EL (cell line): ENCODE measurements at regions not wholly inside any gene's neighbourhood (a gene's known extent, or its start where the extent isn't known, plus 50 kb on each side); places are given as distances from the start of the nearest gene placed in this dataset.
"Not testable (repeated sequence)": the region's sequence is repeated elsewhere in the genome, so short reads cannot be mapped to it uniquely, and the experiment has no call there.

Source experiments
- DNase-seq: peaks from one replicate; pipeline ENCODE4 v3.0.0-alpha.2; 2016

GRCh38 chr3:124140746-124141145, 148.8 kb upstream of the ROPN1 start:
- peak; percentile 47 for DNase-seq

- no peak for DNase-seq
Measured at GRCh38 chr3:124142389-124142970, 150.6 kb upstream of the ROPN1 start.

GRCh38 chr3:124143047-124143446, 151.1 kb upstream of the ROPN1 start:
- DNase-seq: no peak

GRCh38 chr3:124144035-124144814, 152.3 kb upstream of the ROPN1 start:
- DNase-seq: no peak

- DNase-seq: no peak
Measured at GRCh38 chr3:124147429-124147828, 155.5 kb upstream of the ROPN1 start.

GRCh38 chr3:124147946-124148345, 156.0 kb upstream of the ROPN1 start:
- no peak for DNase-seq

GRCh38 chr3:124149081-124149480, 157.2 kb upstream of the ROPN1 start:
- DNase-seq: no peak

- DNase-seq: no peak
Measured at GRCh38 chr3:124149771-124150170, 157.8 kb upstream of the ROPN1 start.

GRCh38 chr3:124152891-124153290, 161.0 kb upstream of the ROPN1 start:
- DNase-seq: not testable (repeated sequence)

- no peak for DNase-seq
Measured at GRCh38 chr3:124156866-124157712, 165.2 kb upstream of the ROPN1 start.

GRCh38 chr3:124157748-124158147, 165.8 kb upstream of the ROPN1 start:
- no peak for DNase-seq

- DNase-seq: no peak
Measured at GRCh38 chr3:124158168-124158881, 166.4 kb upstream of the ROPN1 start.

- no peak for DNase-seq
Measured at GRCh38 chr3:124161448-124161847, 169.5 kb upstream of the ROPN1 start.

- no peak for DNase-seq
Measured at GRCh38 chr3:124163689-124164088, 171.8 kb upstream of the ROPN1 start.

GRCh38 chr3:124168271-124168670, 176.3 kb upstream of the ROPN1 start:
- DNase-seq: no peak

- DNase-seq: no peak
Measured at GRCh38 chr3:124172283-124172682, 180.4 kb upstream of the ROPN1 start.

GRCh38 chr3:124172816-124173215, 180.9 kb upstream of the ROPN1 start:
- DNase-seq: no peak

- peak; percentile 5 for DNase-seq
Measured at GRCh38 chr3:124174476-124174875, 182.6 kb upstream of the ROPN1 start.

- DNase-seq: no peak
Measured at GRCh38 chr3:124174910-124175874, 183.3 kb upstream of the ROPN1 start.

- no peak for DNase-seq
Measured at GRCh38 chr3:124177071-124177470, 185.1 kb upstream of the ROPN1 start.

GRCh38 chr3:124178531-124178930, 186.6 kb upstream of the ROPN1 start:
- DNase-seq: peak; percentile 5

GRCh38 chr3:124200407-124200806, 208.5 kb upstream of the ROPN1 start:
- peak; percentile 2 for DNase-seq
